ENCODE measurements at regions not wholly inside any gene's neighbourhood (a gene's known extent, or its start where the extent isn't known, plus 50 kb on each side); places are given as distances from the start of the nearest gene placed in this dataset.

- Histone ChIP-seq H2AFZ (ENCODE audit: low read length) (no peak overlapping the region), H3K27ac (ENCODE audit: low read depth, low read length) (no peak overlapping the region), H3K27me3 (ENCODE audit: insufficient read depth, low read length) (no peaks in the 10 kb centered on the region), H3K9me3 (ENCODE audit: low read depth, low read length) (no peaks in the 10 kb centered on the region), H3K4me2 (ENCODE audit: insufficient read depth, low read length) (no peak overlapping the region), H3K36me3 (ENCODE audit: insufficient read depth, low read length) (no peaks in the 10 kb centered on the region), H4K20me1 (ENCODE audit: insufficient read depth, low read length) (no peaks in the 10 kb centered on the region), H3K79me2 (ENCODE audit: insufficient read depth, low read length) (no peaks in the 10 kb centered on the region), H3K4me1 (ENCODE audit: insufficient read depth, low read length) (no peaks in the 10 kb centered on the region), H3K4me3 (ENCODE audit: insufficient read depth, low read length) (no peak overlapping the region)
- DNase-seq (ENCODE audit: insufficient read length, low spot score, missing footprints): no peak
- TF ChIP-seq CTCF (IDR thresholded peaks at IDR 0.05; ENCODE audit: extremely low read depth, low read depth, low read length): no peak
Observed at GRCh38 chr2:176746411-176746810, 466.2 kb upstream of the HNRNPA3 start.

DNA sequence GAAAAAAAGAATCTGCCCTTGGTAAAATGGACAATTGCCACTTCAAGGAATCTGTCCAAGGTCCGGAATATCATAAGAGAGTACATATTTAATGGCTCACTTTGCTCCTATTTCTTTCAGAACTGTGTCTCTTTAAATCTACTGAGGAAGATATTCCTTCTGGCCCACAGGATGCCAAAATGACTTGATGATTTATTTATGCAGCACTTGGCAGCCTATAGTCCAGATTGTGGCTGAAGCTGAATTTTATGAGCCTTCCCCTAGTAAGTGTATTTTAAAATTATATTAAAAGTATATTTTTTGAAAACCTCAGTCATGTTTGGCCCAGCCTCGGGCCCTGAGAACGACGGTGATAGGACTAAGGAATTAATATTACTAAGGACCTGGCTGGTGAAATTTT is 465.1 kb upstream of the HNRNPA3 start:
- Histone ChIP-seq H3K79me2 (ENCODE audit: insufficient read depth, low read length) (no peaks in the 10 kb centered on the region), H3K27me3 (ENCODE audit: insufficient read depth, low read length) (no peaks in the 10 kb centered on the region), H3K9me3 (ENCODE audit: low read depth, low read length) (no peaks in the 10 kb centered on the region), H3K4me1 (ENCODE audit: insufficient read depth, low read length) (no peaks in the 10 kb centered on the region), H3K36me3 (ENCODE audit: insufficient read depth, low read length) (no peaks in the 10 kb centered on the region), H3K27ac (ENCODE audit: low read depth, low read length) (no peak overlapping the region), H2AFZ (ENCODE audit: low read length) (no peak overlapping the region), H3K4me2 (ENCODE audit: insufficient read depth, low read length) (no peak overlapping the region), H3K4me3 (ENCODE audit: insufficient read depth, low read length) (no peak overlapping the region), H4K20me1 (ENCODE audit: insufficient read depth, low read length) (no peaks in the 10 kb centered on the region)
- no peak for TF ChIP-seq CTCF (IDR thresholded peaks at IDR 0.05; ENCODE audit: extremely low read depth, low read depth, low read length)
- DNase-seq (ENCODE audit: insufficient read length, low spot score, missing footprints): no peak

DNA sequence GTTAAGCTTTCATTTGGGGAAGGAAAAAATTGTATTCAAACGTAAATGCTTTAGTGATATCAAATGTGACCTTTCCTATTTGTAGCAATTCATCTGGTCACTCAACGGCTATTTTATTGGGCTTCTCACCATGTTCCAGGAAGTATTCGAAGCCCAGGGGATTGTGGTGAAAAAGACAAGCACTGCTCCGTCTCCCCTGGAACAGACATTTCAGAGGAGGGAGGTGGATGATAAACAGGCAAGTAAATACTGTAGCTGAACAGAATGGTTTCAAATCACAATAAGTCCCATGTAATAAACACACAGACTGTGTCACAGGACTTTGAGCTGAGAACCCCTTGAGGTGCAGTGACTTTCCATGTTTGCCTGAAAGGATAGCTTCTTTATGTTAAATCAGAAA is 464.7 kb upstream of the HNRNPA3 start:
- Histone ChIP-seq H3K9me3 (ENCODE audit: low read depth, low read length) (no peaks in the 10 kb centered on the region), H3K36me3 (ENCODE audit: insufficient read depth, low read length) (no peaks in the 10 kb centered on the region), H2AFZ (ENCODE audit: low read length) (no peak overlapping the region), H3K4me2 (ENCODE audit: insufficient read depth, low read length) (no peak overlapping the region), H3K27ac (ENCODE audit: low read depth, low read length) (no peak overlapping the region), H4K20me1 (ENCODE audit: insufficient read depth, low read length) (no peaks in the 10 kb centered on the region), H3K4me1 (ENCODE audit: insufficient read depth, low read length) (no peaks in the 10 kb centered on the region), H3K27me3 (ENCODE audit: insufficient read depth, low read length) (no peaks in the 10 kb centered on the region), H3K4me3 (ENCODE audit: insufficient read depth, low read length) (no peak overlapping the region), H3K79me2 (ENCODE audit: insufficient read depth, low read length) (no peaks in the 10 kb centered on the region)
- TF ChIP-seq CTCF (IDR thresholded peaks at IDR 0.05; ENCODE audit: extremely low read depth, low read depth, low read length): no peak
- DNase-seq (ENCODE audit: insufficient read length, low spot score, missing footprints): no peak

- no peak for DNase-seq (ENCODE audit: insufficient read length, low spot score, missing footprints)
- Histone ChIP-seq H3K36me3 (ENCODE audit: insufficient read depth, low read length) (no peaks in the 10 kb centered on the region), H4K20me1 (ENCODE audit: insufficient read depth, low read length) (no peaks in the 10 kb centered on the region), H2AFZ (ENCODE audit: low read length) (no peak overlapping the region), H3K79me2 (ENCODE audit: insufficient read depth, low read length) (no peaks in the 10 kb centered on the region), H3K9me3 (ENCODE audit: low read depth, low read length) (no peaks in the 10 kb centered on the region), H3K4me2 (ENCODE audit: insufficient read depth, low read length) (no peak overlapping the region), H3K27ac (ENCODE audit: low read depth, low read length) (no peak overlapping the region), H3K27me3 (ENCODE audit: insufficient read depth, low read length) (no peaks in the 10 kb centered on the region), H3K4me3 (ENCODE audit: insufficient read depth, low read length) (no peak overlapping the region), H3K4me1 (ENCODE audit: insufficient read depth, low read length) (no peaks in the 10 kb centered on the region)
- TF ChIP-seq CTCF (IDR thresholded peaks at IDR 0.05; ENCODE audit: extremely low read depth, low read depth, low read length): no peak
Observed at GRCh38 chr2:176748662-176749061, 463.9 kb upstream of the HNRNPA3 start.
